ENCODE measurements at regions not wholly inside any gene's neighbourhood (a gene's known extent, or its start where the extent isn't known, plus 50 kb on each side); places are given as distances from the start of the nearest gene placed in this dataset.
"Not testable (repeated sequence)": the region's sequence is repeated elsewhere in the genome, so short reads cannot be mapped to it uniquely, and the experiment has no call there.

- H3K27me3 ChIP-seq (ENCODE audit: control insufficient read depth in 2 of 2, insufficient read depth in 2 of 2, low read length in 2 of 2), result no peaks in the 10 kb centered on the region
- BruUV-seq (replicated peaks), result no TSS peak
- ChIA-PET POLR2A (no interaction called here), CTCF (no interaction called here)
- no peak overlapping the region for H3K9ac ChIP-seq (replicated peaks; ENCODE audit: extremely low read depth, insufficient read depth, low read length)
- no peaks in the 10 kb centered on the region for H3K36me3 ChIP-seq (ENCODE audit: control insufficient read depth in 2 of 2, extremely low read depth in 1 of 2, insufficient read depth in 2 of 2, low read length in 2 of 2)
- intact Hi-C loops (cut with micrococcal nuclease), result no loop called here
- H3K27ac ChIP-seq (ENCODE audit: insufficient read depth, low read depth, low read length), result no peak overlapping the region
- dilution Hi-C loops (cut with MboI; ENCODE audit: extremely low pct_ligation_motif_present, low sequenced_read_pairs), result no loop called here
- no peak overlapping the region for H2AFZ ChIP-seq (ENCODE audit: low read depth, low read length)
- H3K9me3 ChIP-seq (replicated peaks; ENCODE audit: control insufficient read depth, insufficient read depth, low read length), result peaks cover 20% of the 10 kb centered on the region
- DNase-seq (ENCODE audit: low read depth, low spot score), result no peak
- FAIRE-seq, result no peak
- H3K4me2 ChIP-seq (ENCODE audit: insufficient read depth, low read length), result no peak overlapping the region
- H4K20me1 ChIP-seq (replicated peaks; ENCODE audit: control insufficient read depth, extremely low read depth, insufficient read depth, low read length), result no peaks in the 10 kb centered on the region
- H3K79me2 ChIP-seq (ENCODE audit: control insufficient read depth, insufficient read depth, low read length), result no peaks in the 10 kb centered on the region
- TF ChIP-seq GATA2 (IDR thresholded peaks at IDR 0.05; ENCODE audit: insufficient read depth, insufficient read length, low read depth, low read length), result no peak
- TF ChIP-seq FOS (IDR thresholded peaks at IDR 0.05; ENCODE audit: borderline replicate concordance, insufficient read depth, low read length), result no peak
- TF ChIP-seq JUN (IDR thresholded peaks at IDR 0.05; ENCODE audit: borderline replicate concordance, insufficient read depth, insufficient read length, low read depth), result no peak
- no peak for TF ChIP-seq MAX (IDR thresholded peaks at IDR 0.05; ENCODE audit: insufficient read depth, insufficient read length)
- no peak for TF ChIP-seq CTCF (IDR thresholded peaks at IDR 0.05; ENCODE audit: extremely low read depth in 1 of 2, insufficient read depth in 1 of 2, low read depth in 1 of 2, low read length in 2 of 2)
- TF ChIP-seq POLR2AphosphoS5 (IDR thresholded peaks at IDR 0.05; ENCODE audit: insufficient read depth, low read depth, low read length), result no peak
- TF ChIP-seq MYC (IDR thresholded peaks at IDR 0.05; ENCODE audit: low read depth, low read length), result no peak
- H3K9me1 ChIP-seq (replicated peaks; ENCODE audit: control insufficient read depth, extremely low read depth, insufficient read depth, low read length), result no peaks in the 10 kb centered on the region
- H3K4me1 ChIP-seq (ENCODE audit: control insufficient read depth, extremely low read depth, insufficient read depth, low read length), result no peaks in the 10 kb centered on the region
- H3K4me3 ChIP-seq (replicated peaks in 1 of 3; ENCODE audit: insufficient read depth in 1 of 3, low read depth in 1 of 3, low read length in 3 of 3), result no peak overlapping the region
Measured at GRCh38 chr15:22243440-22244130, 163.3 kb downstream of the OR4M2 start.

GRCh38 chr15:22249511-22249910 is 169.2 kb downstream of the OR4M2 start:
- H3K36me3 ChIP-seq (ENCODE audit: control insufficient read depth in 2 of 2, extremely low read depth in 1 of 2, insufficient read depth in 2 of 2, low read length in 2 of 2); BruUV-seq (replicated peaks); H3K4me1 ChIP-seq (ENCODE audit: control insufficient read depth, extremely low read depth, insufficient read depth, low read length); H3K9me1 ChIP-seq (replicated peaks; ENCODE audit: control insufficient read depth, extremely low read depth, insufficient read depth, low read length); DNase-seq (ENCODE audit: low read depth, low spot score); H2AFZ ChIP-seq (ENCODE audit: low read depth, low read length); dilution Hi-C loops (cut with MboI; ENCODE audit: extremely low pct_ligation_motif_present, low sequenced_read_pairs); H4K20me1 ChIP-seq (replicated peaks; ENCODE audit: control insufficient read depth, extremely low read depth, insufficient read depth, low read length); H3K4me3 ChIP-seq (replicated peaks in 1 of 3; ENCODE audit: insufficient read depth in 1 of 3, low read depth in 1 of 3, low read length in 3 of 3); H3K79me2 ChIP-seq (ENCODE audit: control insufficient read depth, insufficient read depth, low read length); H3K27ac ChIP-seq (ENCODE audit: insufficient read depth, low read depth, low read length); CTCF ChIA-PET; H3K27me3 ChIP-seq (ENCODE audit: control insufficient read depth in 2 of 2, insufficient read depth in 2 of 2, low read length in 2 of 2); FAIRE-seq; POLR2A ChIA-PET; H3K4me2 ChIP-seq (ENCODE audit: insufficient read depth, low read length); H3K9ac ChIP-seq (replicated peaks; ENCODE audit: extremely low read depth, insufficient read depth, low read length); intact Hi-C loops (cut with micrococcal nuclease): not testable (repeated sequence)
- H3K9me3 ChIP-seq (replicated peaks; ENCODE audit: control insufficient read depth, insufficient read depth, low read length), result peaks cover 25% of the 10 kb centered on the region

GRCh38 chr15:22250501-22251290 is 170.4 kb downstream of the OR4M2 start:
- H3K27me3 ChIP-seq (ENCODE audit: control insufficient read depth in 2 of 2, insufficient read depth in 2 of 2, low read length in 2 of 2); CTCF ChIA-PET; H4K20me1 ChIP-seq (replicated peaks; ENCODE audit: control insufficient read depth, extremely low read depth, insufficient read depth, low read length); dilution Hi-C loops (cut with MboI; ENCODE audit: extremely low pct_ligation_motif_present, low sequenced_read_pairs); POLR2A ChIA-PET; H3K4me2 ChIP-seq (ENCODE audit: insufficient read depth, low read length); H3K79me2 ChIP-seq (ENCODE audit: control insufficient read depth, insufficient read depth, low read length); H3K36me3 ChIP-seq (ENCODE audit: control insufficient read depth in 2 of 2, extremely low read depth in 1 of 2, insufficient read depth in 2 of 2, low read length in 2 of 2); DNase-seq (ENCODE audit: low read depth, low spot score); FAIRE-seq; H3K9me1 ChIP-seq (replicated peaks; ENCODE audit: control insufficient read depth, extremely low read depth, insufficient read depth, low read length); H3K4me1 ChIP-seq (ENCODE audit: control insufficient read depth, extremely low read depth, insufficient read depth, low read length); BruUV-seq (replicated peaks); H3K9ac ChIP-seq (replicated peaks; ENCODE audit: extremely low read depth, insufficient read depth, low read length); H3K27ac ChIP-seq (ENCODE audit: insufficient read depth, low read depth, low read length); H2AFZ ChIP-seq (ENCODE audit: low read depth, low read length); H3K4me3 ChIP-seq (replicated peaks in 1 of 3; ENCODE audit: insufficient read depth in 1 of 3, low read depth in 1 of 3, low read length in 3 of 3); intact Hi-C loops (cut with micrococcal nuclease): not testable (repeated sequence)
- H3K9me3 ChIP-seq (replicated peaks; ENCODE audit: control insufficient read depth, insufficient read depth, low read length), result peaks cover 25% of the 10 kb centered on the region
